ENCODE measurements at regions not wholly inside any gene's neighbourhood (a gene's known extent, or its start where the extent isn't known, plus 50 kb on each side); places are given as distances from the start of the nearest gene placed in this dataset.

GRCh38 chr4:78671903-78672815 lies 104.0 kb upstream of the BMP2K start:
- no peak for DNase-seq (ENCODE audit: low read depth)
- no peak overlapping the region for H3K4me3 ChIP-seq (ENCODE audit: low read depth, low read length)
- ChIA-PET POLR2A (no interaction called here), CTCF (interaction anchor here (0.7 to 2.0 kb wide), 2 partner anchors 12 to 36 kb away, joined by 3 to 6 read pairs; no protein-coding TSS in a partner anchor)
- TF ChIP-seq CTCF (IDR thresholded peaks at IDR 0.05; ENCODE audit: insufficient read depth, low read depth, low read length): no peak
- no peaks in the 10 kb centered on the region for H3K36me3 ChIP-seq (ENCODE audit: control insufficient read depth, insufficient read depth, low read length)
- H3K27me3 ChIP-seq (ENCODE audit: control insufficient read depth, insufficient read depth, low read length): no peaks in the 10 kb centered on the region

GRCh38 chr4:78673337-78673736 lies 102.8 kb upstream of the BMP2K start:
- CTCF ChIA-PET: interaction anchor here (1.2 kb wide), 1 partner anchor 9 kb away, joined by 3 read pairs; no protein-coding TSS in a partner anchor
- no peak for TF ChIP-seq CTCF (IDR thresholded peaks at IDR 0.05; ENCODE audit: insufficient read depth, low read depth, low read length)

GRCh38 chr4:78675325-78675724 lies 100.8 kb upstream of the BMP2K start:
- Histone ChIP-seq H3K4me3 (ENCODE audit: low read depth, low read length) (no peak overlapping the region), H3K36me3 (ENCODE audit: control insufficient read depth, insufficient read depth, low read length) (no peaks in the 10 kb centered on the region), H3K27me3 (ENCODE audit: control insufficient read depth, insufficient read depth, low read length) (no peaks in the 10 kb centered on the region)
- TF ChIP-seq CTCF (IDR thresholded peaks at IDR 0.05; ENCODE audit: insufficient read depth, low read depth, low read length): no peak
- ChIA-PET POLR2A (no interaction called here), CTCF (no interaction called here)
- DNase-seq (ENCODE audit: low read depth): no peak

More at GRCh38 chr4:78673337-78673736, 102.8 kb upstream of the BMP2K start:
- H3K27me3 ChIP-seq (ENCODE audit: control insufficient read depth, insufficient read depth, low read length): no peaks in the 10 kb centered on the region
- POLR2A ChIA-PET: no interaction called here
- H3K4me3 ChIP-seq (ENCODE audit: low read depth, low read length): no peak overlapping the region
- DNase-seq (ENCODE audit: low read depth): no peak
- H3K36me3 ChIP-seq (ENCODE audit: control insufficient read depth, insufficient read depth, low read length): no peaks in the 10 kb centered on the region

GRCh38 chr4:78682070-78682469 lies 94.1 kb upstream of the BMP2K start:
- CTCF ChIA-PET: interaction anchor here (0.5 kb wide), 1 partner anchor 65 kb away, joined by 3 read pairs; no protein-coding TSS in a partner anchor
- TF ChIP-seq CTCF (IDR thresholded peaks at IDR 0.05; ENCODE audit: insufficient read depth, low read depth, low read length): no peak
- Histone ChIP-seq H3K4me3 (ENCODE audit: low read depth, low read length) (no peak overlapping the region), H3K27me3 (ENCODE audit: control insufficient read depth, insufficient read depth, low read length) (no peaks in the 10 kb centered on the region), H3K36me3 (ENCODE audit: control insufficient read depth, insufficient read depth, low read length) (no peaks in the 10 kb centered on the region)
- no peak for DNase-seq (ENCODE audit: low read depth)
- POLR2A ChIA-PET: no interaction called here

GRCh38 chr4:78683352-78683751 lies 92.8 kb upstream of the BMP2K start:
- DNase-seq (ENCODE audit: low read depth): no peak
- Histone ChIP-seq H3K4me3 (ENCODE audit: low read depth, low read length) (no peak overlapping the region), H3K36me3 (ENCODE audit: control insufficient read depth, insufficient read depth, low read length) (no peaks in the 10 kb centered on the region), H3K27me3 (ENCODE audit: control insufficient read depth, insufficient read depth, low read length) (no peaks in the 10 kb centered on the region)
- no peak for TF ChIP-seq CTCF (IDR thresholded peaks at IDR 0.05; ENCODE audit: insufficient read depth, low read depth, low read length)
- ChIA-PET POLR2A (no interaction called here), CTCF (interaction anchor here (0.9 to 1.1 kb wide), 2 partner anchors 12 to 38 kb away, joined by 3 to 6 read pairs; no protein-coding TSS in a partner anchor)

All from BJ (cell line).